ACHN (cell line): ENCODE measurements at regions not wholly inside any gene's neighbourhood (a gene's known extent, or its start where the extent isn't known, plus 50 kb on each side); places are given as distances from the start of the nearest gene placed in this dataset.
"Not testable (repeated sequence)": the region's sequence is repeated elsewhere in the genome, so short reads cannot be mapped to it uniquely, and the experiment has no call there.

ENCODE experiments used
- DNase-seq: peaks from one replicate; pipeline ENCODE4 v3.0.0-alpha.2; 2015
- in situ Hi-C: cut with HindIII; loops from 2 replicates; pipeline ENCODE4 v1.10.0; 2017; ENCODE audit warnings: low sequenced_read_pairs, low pct_ligation_motif_present, low pct_unique_long_range_greater_than_20kb

DNA sequence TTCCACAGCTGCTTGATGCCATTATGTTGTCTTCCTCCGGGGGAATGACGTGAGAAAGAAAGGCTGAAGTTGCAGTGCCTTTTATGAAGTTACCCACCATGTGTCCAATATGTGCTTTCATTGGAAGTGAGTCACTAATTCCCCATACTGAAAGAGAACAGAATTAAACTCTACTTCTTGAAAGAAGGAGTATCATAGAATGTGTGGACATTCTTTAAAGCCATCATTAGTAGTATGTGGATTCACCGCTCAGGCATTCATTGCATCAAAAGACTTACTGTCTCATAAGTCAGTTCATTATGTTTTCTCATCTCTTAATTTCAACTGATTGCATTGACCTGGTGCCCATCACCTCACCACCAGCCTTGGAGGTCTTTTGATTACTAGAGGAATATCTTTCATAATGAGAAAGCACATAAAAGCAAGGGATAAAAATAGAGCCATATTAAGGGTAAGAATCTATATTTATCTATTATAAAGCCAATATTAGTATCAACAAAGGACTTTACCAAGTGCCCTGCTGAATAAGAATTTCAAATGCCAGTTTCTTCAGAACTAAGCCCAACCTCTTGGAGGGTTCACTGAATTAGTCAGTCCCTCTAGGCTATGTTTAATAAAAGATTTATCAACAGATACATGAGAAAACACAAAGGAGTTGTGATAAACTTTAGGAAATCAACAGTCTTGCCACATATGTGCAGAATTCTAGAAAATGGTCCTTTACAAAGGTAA is 516.1 kb downstream of the NTRK2 start:
- DNase-seq = no peak
- in situ Hi-C loops = no loop called here

DNA sequence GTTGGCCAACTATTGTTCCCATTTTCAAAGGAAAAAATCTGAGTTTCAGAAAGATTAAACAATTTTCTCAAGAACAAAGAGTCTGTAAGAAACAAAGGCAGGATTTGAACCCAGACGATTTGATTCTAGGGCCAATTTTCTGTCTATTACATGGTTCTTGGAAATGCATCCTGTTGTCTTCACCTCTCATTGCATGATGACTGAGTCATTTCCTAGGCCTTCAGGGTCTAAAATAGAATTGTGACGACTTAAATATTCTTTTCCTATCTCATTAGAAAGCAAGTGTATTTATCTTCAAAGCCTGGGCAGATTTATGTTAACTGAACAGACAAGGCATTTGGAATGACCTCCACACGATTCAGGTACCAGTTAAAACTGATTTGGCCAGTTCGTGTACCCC is 512.9 kb downstream of the NTRK2 start:
- no peak for DNase-seq
- in situ Hi-C loops = no loop called here

DNA sequence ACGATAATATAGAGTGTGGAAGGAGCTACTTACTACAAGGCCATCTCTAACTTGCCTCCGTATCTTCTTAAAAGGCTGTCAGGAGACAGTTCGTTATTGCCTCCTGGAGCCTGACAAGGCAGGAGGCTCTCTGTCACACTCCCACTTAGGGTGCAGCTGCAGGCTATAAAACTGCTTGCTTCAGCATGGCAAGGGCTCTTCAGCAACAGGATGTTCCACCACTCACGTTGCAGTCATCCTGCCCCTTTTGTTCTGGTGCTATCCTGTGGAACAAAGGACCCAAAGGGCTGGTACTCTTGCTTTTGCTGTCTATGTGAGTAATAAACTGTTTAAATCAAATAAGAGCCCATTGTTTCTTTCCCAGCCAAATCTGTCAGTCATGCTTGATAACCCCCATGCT is 508.9 kb downstream of the NTRK2 start:
- in situ Hi-C loops = no loop called here
- no peak for DNase-seq

DNA sequence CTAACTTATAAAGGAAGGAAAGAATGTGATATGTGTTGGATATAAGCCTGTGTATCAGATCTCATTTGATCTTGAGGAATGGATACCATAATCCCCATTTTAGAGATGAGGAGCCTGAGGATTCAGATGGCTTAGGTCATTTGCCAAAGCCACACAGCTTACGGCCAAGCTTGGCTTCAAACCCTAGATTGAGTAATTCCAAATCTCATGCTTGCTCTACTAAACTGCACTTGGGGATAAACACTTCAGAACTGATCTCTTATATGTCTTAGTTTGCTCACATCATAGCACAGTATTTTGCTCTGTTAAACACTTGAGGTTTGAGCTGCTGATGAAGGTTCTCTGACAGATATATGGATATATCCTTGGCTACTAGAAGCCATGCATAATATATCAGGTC is 504.4 kb downstream of the NTRK2 start:
- DNase-seq = no peak
- in situ Hi-C loops = no loop called here

DNA sequence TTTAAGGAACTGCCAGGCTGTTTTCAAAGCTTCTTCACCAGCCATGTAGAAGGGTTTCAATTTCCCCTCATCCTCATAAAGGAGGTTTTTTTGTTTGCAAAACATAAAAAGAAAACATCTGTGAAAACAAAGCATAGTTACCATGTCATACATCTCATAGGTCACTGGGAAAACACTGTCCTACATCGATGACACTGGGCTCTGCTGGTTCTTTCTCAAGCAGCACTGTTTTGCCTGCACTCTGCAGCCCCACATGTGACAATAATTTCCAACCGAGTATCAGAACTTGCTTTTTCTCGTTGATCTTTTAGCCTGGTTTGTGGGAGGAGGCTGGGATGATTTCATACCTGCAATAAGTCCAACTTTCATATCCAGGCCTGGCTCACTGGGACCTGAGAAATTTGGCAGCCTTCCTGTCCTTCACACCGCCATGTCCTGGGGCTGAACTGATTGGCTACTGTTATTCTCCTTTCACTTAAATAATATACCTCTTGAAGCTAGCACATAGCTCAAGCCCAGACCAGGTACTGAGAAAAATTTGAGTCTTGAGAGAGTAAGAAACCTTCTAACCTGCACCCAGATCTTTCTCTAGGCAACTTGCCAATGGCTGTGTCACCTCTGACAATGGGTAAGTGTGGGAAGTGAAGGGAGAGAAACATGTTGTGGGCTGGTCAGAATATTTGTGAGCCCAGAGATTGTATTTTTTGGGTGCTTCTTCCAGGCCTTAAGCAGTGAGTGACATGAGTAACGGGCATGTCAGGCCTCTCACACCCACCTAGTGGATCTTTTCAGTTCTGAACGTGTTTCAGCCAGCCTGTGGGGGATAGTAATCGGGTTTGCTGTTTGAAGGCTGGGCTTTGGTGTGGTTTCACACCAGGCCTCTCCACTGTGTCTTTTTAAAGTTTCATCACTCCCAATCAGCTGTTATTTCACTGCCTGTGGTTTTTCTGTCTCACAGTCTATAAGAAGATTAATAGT is 502.8 kb downstream of the NTRK2 start:
- no peak for DNase-seq
- in situ Hi-C loops = no loop called here

DNA sequence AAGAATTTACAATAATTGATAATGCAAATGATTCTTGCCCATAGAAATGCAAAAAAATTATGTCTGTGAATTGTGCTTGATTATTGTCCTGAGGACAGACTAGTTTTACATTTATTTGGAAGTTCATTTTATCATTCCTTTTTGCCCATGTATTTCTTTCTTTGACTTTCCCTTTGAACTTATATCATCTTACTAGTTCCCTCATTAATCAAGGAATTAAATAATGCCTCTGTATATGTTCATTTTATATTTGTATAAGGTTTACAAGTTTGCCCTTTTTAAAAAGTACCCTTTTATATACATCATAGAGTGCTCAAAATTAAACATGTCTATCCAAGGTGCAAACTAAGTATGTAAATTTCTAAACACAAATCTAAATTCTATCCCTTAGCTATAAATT is 501.6 kb downstream of the NTRK2 start:
- DNase-seq = no peak
- in situ Hi-C loops = no loop called here

DNA sequence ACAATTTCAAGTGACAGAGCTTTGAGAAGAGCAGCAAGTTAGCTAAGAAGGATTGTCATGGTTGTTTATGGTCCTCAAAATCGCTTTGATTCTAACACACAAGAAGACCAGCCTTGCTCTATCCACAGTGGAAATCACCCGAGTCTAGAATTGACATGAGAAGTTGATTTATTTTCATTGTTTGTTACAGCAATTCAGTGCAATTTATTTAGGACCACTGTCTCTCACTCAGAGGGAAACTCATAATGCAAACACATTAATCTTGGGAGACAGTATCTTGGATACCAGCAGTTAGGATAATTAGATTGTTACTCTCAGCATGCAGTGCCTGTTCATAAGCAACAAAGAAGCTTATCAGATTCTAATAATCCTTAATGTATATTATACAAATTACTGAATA is 498.9 kb downstream of the NTRK2 start:
- in situ Hi-C loops = no loop called here
- no peak for DNase-seq

DNA sequence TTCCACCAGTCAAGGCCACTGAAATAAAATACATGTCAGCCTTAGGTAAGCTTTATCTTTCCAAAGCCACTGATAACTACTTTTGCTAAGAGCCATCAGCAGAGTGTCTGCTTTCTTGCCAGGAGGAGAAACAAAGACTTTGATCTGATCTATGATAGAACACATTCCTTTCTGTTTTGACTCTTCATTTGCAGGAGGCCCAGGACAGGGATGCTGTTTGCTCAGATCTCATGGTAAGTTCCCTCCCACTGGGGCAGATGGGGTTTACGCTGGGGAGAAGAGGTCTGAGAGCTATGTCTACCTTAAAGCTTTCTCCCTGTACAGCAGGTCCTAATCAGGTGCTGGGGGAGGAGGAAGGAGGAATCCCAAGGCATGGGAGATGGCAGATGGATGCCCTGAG is 497.6 kb downstream of the NTRK2 start:
- no peak for DNase-seq
- in situ Hi-C loops = no loop called here

DNA sequence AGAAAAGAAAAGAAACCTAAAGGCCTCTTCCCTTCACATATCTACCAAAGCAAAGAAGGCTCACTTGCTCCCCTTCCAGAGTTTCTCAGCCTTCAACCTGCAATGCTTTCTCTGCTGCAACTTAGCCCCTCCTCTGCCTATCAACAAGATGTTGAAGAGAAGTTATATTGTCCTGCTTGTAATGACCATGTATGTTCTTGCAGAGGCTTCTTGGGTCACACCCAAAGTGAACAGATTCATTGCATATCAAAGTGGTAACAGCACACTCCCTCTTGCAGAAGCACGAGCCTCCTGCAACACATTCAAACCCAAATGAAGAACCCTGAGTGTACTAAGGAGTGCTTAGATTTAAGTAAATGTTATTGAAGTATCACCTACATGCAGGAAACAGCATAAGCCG is 494.3 kb downstream of the NTRK2 start:
- in situ Hi-C loops = no loop called here

DNA sequence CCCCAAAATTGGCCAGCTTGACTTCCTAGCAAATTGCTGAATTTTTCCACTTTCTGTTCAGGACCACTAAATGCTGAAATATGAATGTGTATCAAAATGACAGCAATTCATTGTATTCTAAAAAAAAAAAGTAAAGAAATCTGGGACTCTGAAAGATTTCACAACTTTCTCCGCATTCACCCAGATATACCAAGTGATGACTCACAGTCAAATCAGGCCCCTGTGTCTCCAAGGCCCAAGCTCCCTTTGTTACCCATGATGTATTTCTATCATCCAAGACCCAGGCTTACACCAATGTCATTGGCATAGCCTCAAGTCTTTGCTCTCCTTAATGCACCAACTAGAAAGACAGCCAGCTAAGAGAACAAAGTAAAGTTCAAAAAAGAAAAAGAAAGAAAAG is 493.9 kb downstream of the NTRK2 start:
- in situ Hi-C loops = no loop called here
- DNase-seq = no peak

More for the DNA sequence above, 494.3 kb downstream of the NTRK2 start:
- DNase-seq = no peak

DNA sequence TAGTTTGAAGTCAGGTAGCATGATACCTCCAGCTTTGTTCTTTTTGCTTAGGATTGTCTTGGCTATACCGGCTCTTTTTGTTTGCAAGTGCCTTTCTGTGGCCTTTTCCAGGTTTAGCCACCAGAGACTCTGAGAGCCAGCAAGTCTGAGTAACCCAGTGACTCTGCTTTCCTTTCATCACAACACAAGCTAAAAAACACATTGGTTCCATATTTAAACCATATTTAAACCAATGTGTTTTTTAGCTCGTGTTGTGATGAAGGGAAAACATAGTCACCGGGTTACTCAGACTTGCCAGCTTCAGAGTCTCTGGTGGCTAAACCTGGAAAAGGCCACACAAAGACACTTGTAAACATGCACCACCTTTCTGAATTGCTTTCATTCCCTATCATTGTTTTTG is 493.3 kb downstream of the NTRK2 start:
- in situ Hi-C loops = no loop called here
- no peak for DNase-seq

DNA sequence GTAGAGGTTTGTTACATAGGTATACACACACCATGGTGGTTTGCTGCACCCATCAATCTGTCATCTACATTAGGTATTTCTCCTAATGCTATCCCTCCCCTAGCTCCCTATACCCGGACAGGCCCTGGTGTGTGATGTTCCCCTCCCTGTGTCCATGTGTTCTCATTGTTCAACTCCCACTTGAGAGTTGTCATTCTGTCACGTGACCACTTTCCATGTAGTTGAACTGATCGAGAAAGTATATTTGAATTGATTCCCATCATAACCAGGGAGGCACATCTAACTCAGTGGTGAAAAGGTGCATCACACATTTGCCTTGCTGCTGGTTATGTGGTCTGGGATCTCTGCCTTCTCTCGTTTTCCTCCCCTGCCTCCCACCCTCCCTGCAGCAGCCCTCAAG is 491.4 kb downstream of the NTRK2 start:
- in situ Hi-C loops = not testable (repeated sequence)

DNA sequence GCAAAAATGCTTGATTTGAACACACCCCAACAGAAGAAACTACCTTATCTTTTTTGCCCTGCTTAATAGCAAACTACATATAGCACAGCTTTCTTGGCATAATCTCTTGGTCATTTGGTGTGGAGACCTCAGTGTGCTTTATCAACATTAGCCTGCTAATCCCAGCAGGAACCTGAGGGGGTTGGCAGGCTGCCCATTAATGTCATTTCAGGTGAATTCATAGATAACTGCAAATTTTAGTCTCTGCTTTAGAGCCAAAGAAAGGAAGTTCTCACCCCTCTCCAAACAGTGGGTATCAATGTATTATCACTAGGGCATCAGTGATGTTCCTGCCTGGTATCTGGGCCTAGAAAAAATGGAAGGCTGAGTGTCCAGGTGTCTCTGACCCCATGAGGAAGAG is 489.0 kb downstream of the NTRK2 start:
- no peak for DNase-seq
- in situ Hi-C loops = no loop called here

More for the DNA sequence above, 491.4 kb downstream of the NTRK2 start:
- not testable (repeated sequence) for DNase-seq

DNA sequence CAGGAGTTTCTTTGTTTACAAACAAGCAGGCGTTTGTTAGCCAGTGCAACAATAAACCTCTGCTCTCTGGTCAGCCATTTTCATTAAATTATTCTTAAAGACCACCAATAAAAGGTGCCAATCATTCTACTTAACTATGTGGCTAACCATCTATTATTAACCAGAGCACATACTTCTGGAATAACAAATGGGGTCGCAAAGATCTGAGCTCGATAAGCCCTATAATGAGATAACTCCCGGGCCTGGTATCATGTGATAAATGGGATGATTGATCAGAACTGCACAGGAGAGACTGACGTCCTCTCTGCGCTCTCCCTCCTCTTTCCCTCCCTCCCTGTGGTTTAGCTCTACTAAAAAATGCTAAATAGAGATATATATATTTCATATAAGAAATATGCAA is 488.2 kb downstream of the NTRK2 start:
- no peak for DNase-seq
- in situ Hi-C loops = no loop called here

DNA sequence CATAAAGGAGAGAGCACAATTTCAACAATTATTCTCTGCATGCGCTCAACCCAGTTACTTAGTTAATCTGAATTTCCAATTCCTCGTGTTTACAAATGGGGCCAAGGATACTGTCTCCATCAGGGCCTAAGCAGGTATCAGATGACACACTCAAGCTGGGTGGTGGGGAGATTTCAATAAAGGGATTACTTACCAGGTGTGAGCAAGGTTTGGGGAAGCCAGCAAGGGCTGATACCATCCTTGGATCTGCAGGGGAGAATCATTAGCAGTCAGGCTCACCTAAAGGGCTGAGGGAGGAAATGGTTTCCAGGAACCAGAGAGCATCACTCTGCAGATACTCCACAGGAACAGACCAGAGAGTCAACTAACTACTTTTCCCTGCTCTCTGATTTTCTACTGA is 487.1 kb downstream of the NTRK2 start:
- no peak for DNase-seq
- in situ Hi-C loops = no loop called here

DNA sequence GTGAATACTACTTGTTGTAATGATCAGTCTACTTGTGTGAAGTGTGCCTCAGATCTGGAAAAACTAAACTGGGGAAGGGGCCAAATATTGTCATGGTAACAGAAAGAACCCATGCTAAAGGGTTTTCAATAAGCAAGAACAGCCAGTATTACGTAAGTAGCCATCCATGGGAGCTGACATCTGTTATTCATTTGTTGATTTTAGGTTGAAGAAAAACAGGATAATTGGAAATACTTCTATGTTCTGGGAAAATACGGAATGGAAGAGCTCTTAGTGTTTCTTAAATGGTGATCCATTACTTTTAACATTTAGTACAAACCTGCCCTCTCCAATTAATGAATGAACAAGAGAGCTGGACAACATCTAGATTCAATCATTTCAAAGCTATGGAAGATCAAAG is 485.8 kb downstream of the NTRK2 start:
- in situ Hi-C loops = no loop called here
- no peak for DNase-seq

DNA sequence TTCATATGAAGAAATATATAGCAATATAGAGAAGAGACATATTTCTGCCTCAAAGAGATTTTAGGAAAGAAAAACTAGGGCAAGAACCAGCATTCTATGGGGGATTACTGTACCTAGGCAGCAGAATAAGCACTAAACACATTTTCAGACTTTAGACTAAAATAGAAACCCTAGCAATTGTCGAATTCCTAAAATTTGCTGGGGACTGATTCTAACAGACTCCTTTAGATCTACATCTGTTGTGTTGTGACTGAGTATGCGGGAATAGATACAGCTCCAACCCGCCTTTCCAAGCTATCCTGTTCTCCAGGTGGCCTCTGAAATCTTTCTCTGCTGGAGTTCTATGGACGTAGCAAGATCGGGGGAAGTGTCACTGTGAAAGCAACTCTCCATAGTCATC is 482.2 kb downstream of the NTRK2 start:
- no peak for DNase-seq
- in situ Hi-C loops = no loop called here

DNA sequence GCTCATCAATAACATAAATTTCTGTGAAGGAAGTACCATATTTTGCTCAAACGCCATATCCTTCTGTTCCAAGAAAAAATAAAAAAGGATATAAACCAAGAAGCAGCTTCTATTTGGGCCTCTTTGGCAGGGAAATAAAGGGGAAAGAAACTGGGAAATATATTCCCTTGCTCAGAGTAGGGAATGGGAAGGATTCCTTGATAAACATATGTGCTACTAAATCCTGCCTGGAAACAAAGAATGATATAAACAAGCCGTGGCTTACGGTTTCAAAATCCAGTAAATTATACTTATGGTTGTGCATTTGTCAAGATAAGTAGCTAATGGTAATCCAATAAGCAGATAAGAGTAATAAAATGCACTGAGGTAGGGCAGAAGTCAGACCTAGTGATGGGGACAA is 481.6 kb downstream of the NTRK2 start:
- no peak for DNase-seq
- in situ Hi-C loops = no loop called here

DNA sequence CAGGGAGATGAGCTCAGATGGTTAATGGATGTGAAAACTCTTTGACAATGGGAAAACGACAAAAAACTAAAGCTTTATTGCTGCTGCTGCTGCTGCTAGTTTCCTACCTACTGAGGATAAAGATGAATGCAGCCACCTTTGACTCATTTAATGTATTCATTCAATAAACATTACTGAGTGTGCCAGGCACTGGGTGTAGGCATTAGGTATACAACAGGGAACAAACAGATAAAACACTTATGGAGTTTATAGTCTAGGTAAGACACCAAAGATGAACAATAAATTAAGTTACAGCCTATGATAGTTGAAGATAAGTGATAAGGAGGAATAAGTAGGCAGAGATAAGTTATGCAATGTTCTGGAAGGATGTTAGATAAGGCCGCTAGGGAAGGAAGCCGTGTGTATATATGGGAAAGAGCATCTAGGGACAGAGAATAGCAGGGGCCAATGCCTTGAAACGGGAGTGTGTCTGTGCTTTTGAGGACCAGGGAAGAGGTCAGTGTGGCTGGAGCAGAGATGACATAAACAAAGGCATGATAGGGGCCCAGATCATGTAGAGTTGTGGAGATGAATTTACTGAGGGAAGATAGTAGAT is 477.6 kb downstream of the NTRK2 start:
- in situ Hi-C loops = no loop called here

More for the DNA sequence above, 477.6 kb downstream of the NTRK2 start:
- no peak for DNase-seq
